GM23338 (cell line): ENCODE measurements at regions not wholly inside any gene's neighbourhood (a gene's known extent, or its start where the extent isn't known, plus 50 kb on each side); places are given as distances from the start of the nearest gene placed in this dataset.

ENCODE experiments used
- CTCF ChIP-seq, 2 experiments: fragments of 200-600 bp in 1 of 2; sonication (generic) in 1 of 2; conservative IDR thresholded peaks; 2 replicates each; pipeline versions ENCODE4 v1.5.1 to v1.6.1; 2016 to 2017; ENCODE audit warnings: antibody characterized with exemption in 2 of 2, low read depth in 2 of 2, mild to moderate bottlenecking in 2 of 2, moderate library complexity in 1 of 2
- EZH2phosphoT487 ChIP-seq: fragments of 200-600 bp; sonication (generic); IDR thresholded peaks from one replicate; pipeline ENCODE4 v1.8.1; 2018; ENCODE audit warnings: antibody characterized with exemption; ENCODE audit not compliant: unreplicated experiment
- JUNB ChIP-seq: IDR thresholded peaks from one replicate; pipeline ENCODE4 v1.6.1; 2016; ENCODE audit warnings: antibody characterized with exemption; ENCODE audit not compliant: unreplicated experiment
- POLR2AphosphoS5 ChIP-seq: IDR thresholded peaks from 2 replicates; pipeline ENCODE4 v1.6.1; 2016; ENCODE audit warnings: antibody characterized with exemption, low read depth
- REST ChIP-seq: IDR thresholded peaks from one replicate; pipeline ENCODE4 v1.6.1; 2018; ENCODE audit warnings: antibody characterized with exemption; ENCODE audit not compliant: unreplicated experiment
- ZNF114 ChIP-seq: fragments of 250-450 bp; sonication (Bioruptor Pico); IDR thresholded peaks from 2 replicates; pipeline ENCODE4 v1.5.0; 2020; ENCODE audit warnings: mild to moderate bottlenecking, moderate library complexity
- ZNF462 ChIP-seq: fragments of 250-450 bp; sonication (Bioruptor Pico); IDR thresholded peaks from 2 replicates; pipeline ENCODE4 v1.5.0; 2020; ENCODE audit warnings: mild to moderate bottlenecking, moderate library complexity

- TF ChIP-seq CTCF (conservative IDR thresholded peaks at IDR 0.05; ENCODE audit: low read depth in 2 of 2) (no peak), POLR2AphosphoS5 (no peak), JUNB (no peak), EZH2phosphoT487 (no peak), ZNF114 (no peak), ZNF462 (no peak), REST (no peak)
Measured at GRCh38 chr18:51446571-51447210, 249.2 kb upstream of the MEX3C start.
